GM12878 (cell line): ENCODE measurements at regions not wholly inside any gene's neighbourhood (a gene's known extent, or its start where the extent isn't known, plus 50 kb on each side); places are given as distances from the start of the nearest gene placed in this dataset.

Source experiments
- CTCF ChIP-seq, 3 experiments: IDR thresholded peaks in 2 of 3; conservative IDR thresholded peaks in 1 of 3; 2 replicates each; pipeline ENCODE4 v1.5.1; 2011; ENCODE audit warnings: low read depth in 3 of 3, low read length in 3 of 3, mild to moderate bottlenecking in 3 of 3, control low read depth in 2 of 3, moderate library complexity in 2 of 3, inconsistent platforms in 1 of 3, mixed read lengths in 1 of 3; ENCODE audit not compliant: control insufficient read depth in 2 of 3, insufficient read depth in 1 of 3; ENCODE audit errors: extremely low read depth in 1 of 3
- JUND ChIP-seq: IDR thresholded peaks from 2 replicates; pipeline ENCODE4 v1.6.1; 2012; ENCODE audit warnings: low read depth, mild to moderate bottlenecking, low read length, improper control_type of control experiment, moderate library complexity
- STAT1 ChIP-seq: fragments of 450-650 bp; conservative IDR thresholded peaks from 2 replicates; pipeline ENCODE4 v1.6.1; 2014; ENCODE audit warnings: antibody characterized with exemption, mild to moderate bottlenecking
- ZNF274 ChIP-seq: IDR thresholded peaks from one replicate; pipeline ENCODE4 v1.8.0; 2011; ENCODE audit not compliant: insufficient read length, insufficient read depth

GRCh38 chr11:70848243-70848750 is 404.1 kb downstream of the SHANK2 start:
- no peak for TF ChIP-seq CTCF (IDR thresholded peaks at IDR 0.05 in 2 of 3, conservative IDR thresholded peaks at IDR 0.05 in 1 of 3; ENCODE audit: control insufficient read depth in 2 of 3, extremely low read depth in 1 of 3, insufficient read depth in 1 of 3, low read depth in 3 of 3, low read length in 3 of 3)
- no peak for TF ChIP-seq ZNF274
- no peak for TF ChIP-seq JUND
- TF ChIP-seq STAT1 = no peak
